Central memory CD8-positive, alpha-beta T cell (primary cell): ENCODE measurements at regions not wholly inside any gene's neighbourhood (a gene's known extent, or its start where the extent isn't known, plus 50 kb on each side); places are given as distances from the start of the nearest gene placed in this dataset.

Experiments used
- ATAC-seq: fragments of 150-1000 bp; cut with Tn5 transposase; replicated peaks from 2 replicates; pipeline ENCODE4 v1.10.0; 2022; ENCODE audit warnings: mild to moderate bottlenecking, moderate FRiP score, moderate number of reproducible peaks; ENCODE audit not compliant: poor library complexity, severe bottlenecking; ENCODE audit errors: extremely low read depth
- DNase-seq, 2 donors: peaks; one replicate each; pipeline ENCODE4 v3.0.0; 2021; ENCODE audit warnings: low spot score in 2 of 2
- H3K27ac Mint-ChIP-seq: one replicate; pipeline ENCODE4 v1.8.0; 2022; ENCODE audit warnings: low read depth, mild to moderate bottlenecking, moderate library complexity, mixed read lengths
- H3K27me3 Mint-ChIP-seq: one replicate; pipeline ENCODE4 v1.8.0; 2022; ENCODE audit warnings: mixed read lengths
- H3K36me3 Mint-ChIP-seq: one replicate; pipeline ENCODE4 v1.8.0; 2022; ENCODE audit warnings: mild to moderate bottlenecking, moderate library complexity, mixed read lengths; ENCODE audit not compliant: insufficient read depth
- H3K4me1 Mint-ChIP-seq: one replicate; pipeline ENCODE4 v1.8.0; 2022; ENCODE audit warnings: mixed read lengths
- H3K4me3 Mint-ChIP-seq: one replicate; pipeline ENCODE4 v1.8.0; 2022; ENCODE audit warnings: mild to moderate bottlenecking, moderate library complexity, mixed read lengths
- H3K9me3 Mint-ChIP-seq: one replicate; pipeline ENCODE4 v1.8.0; 2022; ENCODE audit warnings: mixed read lengths

DNA sequence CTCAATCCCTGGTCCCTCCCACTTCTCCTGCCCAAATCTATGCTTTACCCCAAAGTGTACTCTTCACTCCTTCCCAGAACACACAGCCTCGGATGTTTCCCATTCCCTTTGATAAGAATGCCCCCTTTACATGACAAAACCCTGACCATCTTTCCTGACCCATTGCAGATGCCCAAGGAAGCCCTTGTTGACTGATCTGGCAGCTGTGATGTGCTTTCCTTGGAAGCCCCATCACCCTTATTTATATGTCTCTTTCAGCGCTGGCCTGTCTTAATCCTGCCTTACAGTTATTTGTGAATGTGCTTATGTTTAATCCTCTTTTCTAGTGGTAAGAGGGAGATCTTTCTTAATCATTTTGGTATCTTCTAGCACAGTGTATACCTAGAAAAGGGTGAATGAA, 523.1 kb downstream of the CD83 start:
- Mint-ChIP-seq H3K36me3 (peaks cover 3% of the 10 kb centered on the region), H3K27me3 (peaks cover 28% of the 10 kb centered on the region), H3K27ac (no peak overlapping the region), H3K4me3 (no peak overlapping the region), H3K9me3 (no peaks in the 10 kb centered on the region), H3K4me1 (peaks cover 19% of the 10 kb centered on the region)
- ATAC-seq (no peak), DNase-seq (no peak)

DNA sequence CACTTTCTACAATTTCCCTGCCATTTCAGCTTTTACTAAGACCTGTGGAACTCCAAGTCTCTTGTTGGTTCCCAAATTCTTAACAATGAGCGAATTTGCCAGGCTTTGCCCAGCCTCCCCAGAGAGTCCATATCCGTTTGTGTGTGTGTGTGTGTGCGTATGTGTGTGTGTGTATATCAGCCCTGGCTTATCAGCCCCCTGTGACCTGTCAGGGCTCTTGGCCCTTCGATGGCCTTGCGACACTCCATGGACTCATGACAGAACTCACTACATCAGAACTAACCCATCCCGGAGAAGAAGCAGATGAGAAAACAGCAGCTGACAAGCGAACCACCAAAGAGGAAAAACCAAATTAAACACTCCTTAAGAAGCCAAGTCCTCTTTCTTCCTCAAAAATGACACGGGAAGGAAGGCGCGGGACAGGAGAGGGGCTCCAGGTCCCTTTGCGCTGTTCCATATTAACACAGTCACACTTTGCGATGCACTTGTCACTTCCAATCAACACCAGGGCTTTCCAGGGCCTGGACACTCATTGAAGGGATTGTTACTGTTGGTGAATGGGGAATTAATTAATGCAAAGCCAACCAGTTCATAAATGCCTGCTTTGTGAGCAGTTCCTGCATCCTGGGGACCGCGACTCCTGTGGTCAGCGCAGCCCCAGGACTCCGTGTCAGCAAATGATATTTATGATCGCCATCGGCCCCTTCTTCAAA, 524.0 kb downstream of the CD83 start:
- ATAC-seq (no peak), DNase-seq (no peak)
- H3K27me3 Mint-ChIP-seq: peaks cover 28% of the 10 kb centered on the region
- peaks cover 11% of the 10 kb centered on the region for H3K4me1 Mint-ChIP-seq
- H3K27ac Mint-ChIP-seq: no peak overlapping the region
- no peaks in the 10 kb centered on the region for H3K36me3 Mint-ChIP-seq
- no peaks in the 10 kb centered on the region for H3K9me3 Mint-ChIP-seq
- no peak overlapping the region for H3K4me3 Mint-ChIP-seq

DNA sequence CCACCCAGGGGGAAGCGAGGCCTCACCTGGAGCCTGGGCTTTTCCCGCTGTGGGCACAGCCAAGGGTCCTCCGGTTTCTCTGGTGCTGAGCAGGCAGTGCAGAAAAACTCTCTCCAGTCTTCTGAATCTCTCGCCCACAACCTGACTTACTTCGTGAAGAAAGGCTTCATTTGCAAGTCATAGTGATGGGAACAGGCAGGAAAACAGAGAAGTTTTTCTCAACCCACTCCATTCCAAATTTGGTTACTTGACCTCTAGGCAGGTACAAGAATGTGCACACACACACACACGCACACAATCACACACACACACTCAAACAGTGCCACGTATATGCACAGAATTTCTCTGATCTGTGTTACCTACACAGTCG, 524.5 kb downstream of the CD83 start:
- DNase-seq (no peak), ATAC-seq (no peak)
- Mint-ChIP-seq H3K27ac (no peak overlapping the region), H3K9me3 (no peaks in the 10 kb centered on the region), H3K4me3 (no peak overlapping the region), H3K27me3 (peaks cover 28% of the 10 kb centered on the region), H3K36me3 (no peaks in the 10 kb centered on the region), H3K4me1 (peaks cover 11% of the 10 kb centered on the region)

GRCh38 chr6:14642842-14643241, 525.3 kb downstream of the CD83 start:
- no peaks in the 10 kb centered on the region for H3K9me3 Mint-ChIP-seq
- H3K27me3 Mint-ChIP-seq: peaks cover 28% of the 10 kb centered on the region
- H3K27ac Mint-ChIP-seq: no peak overlapping the region
- no peaks in the 10 kb centered on the region for H3K36me3 Mint-ChIP-seq
- ATAC-seq: no peak
- peaks cover 6% of the 10 kb centered on the region for H3K4me1 Mint-ChIP-seq
- no peak overlapping the region for H3K4me3 Mint-ChIP-seq
- DNase-seq: no peak

GRCh38 chr6:14644381-14644780, 526.8 kb downstream of the CD83 start:
- peaks cover 20% of the 10 kb centered on the region for H3K27me3 Mint-ChIP-seq
- no peaks in the 10 kb centered on the region for H3K9me3 Mint-ChIP-seq
- H3K36me3 Mint-ChIP-seq: no peaks in the 10 kb centered on the region
- no peak for DNase-seq
- no peaks in the 10 kb centered on the region for H3K4me1 Mint-ChIP-seq
- H3K4me3 Mint-ChIP-seq: no peak overlapping the region
- H3K27ac Mint-ChIP-seq: no peak overlapping the region
- ATAC-seq: no peak

- Mint-ChIP-seq H3K36me3 (no peaks in the 10 kb centered on the region), H3K27me3 (peaks cover 13% of the 10 kb centered on the region), H3K4me3 (no peak overlapping the region), H3K9me3 (no peaks in the 10 kb centered on the region), H3K27ac (no peak overlapping the region), H3K4me1 (no peaks in the 10 kb centered on the region)
- DNase-seq: no peak
- no peak for ATAC-seq
These were observed 527.6 kb downstream of the CD83 start for GRCh38 chr6:14645221-14645620.

DNA sequence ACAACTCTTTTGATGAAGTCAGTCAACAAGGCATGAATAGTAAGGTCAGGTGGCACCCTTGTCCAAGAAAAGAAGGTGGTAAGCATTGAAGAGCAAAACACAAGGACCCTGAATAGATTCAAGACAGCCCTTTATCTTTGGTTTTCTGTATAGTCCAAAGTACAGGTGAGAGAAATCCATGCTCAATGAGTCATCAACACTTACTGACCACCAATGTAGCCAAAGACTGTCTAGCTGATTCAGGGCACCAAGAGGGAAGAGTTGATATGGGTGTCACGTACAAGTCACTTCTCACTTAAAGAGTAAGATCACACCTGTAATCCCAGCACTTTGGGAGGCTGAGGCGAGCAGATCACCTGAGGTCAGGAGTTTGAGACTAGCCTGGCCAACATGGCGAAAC, 528.3 kb downstream of the CD83 start:
- no peaks in the 10 kb centered on the region for H3K4me1 Mint-ChIP-seq
- H3K27me3 Mint-ChIP-seq: peaks cover 7% of the 10 kb centered on the region
- ATAC-seq (no peak), DNase-seq (no peak)
- no peaks in the 10 kb centered on the region for H3K36me3 Mint-ChIP-seq
- H3K9me3 Mint-ChIP-seq: no peaks in the 10 kb centered on the region
- no peak overlapping the region for H3K27ac Mint-ChIP-seq
- no peak overlapping the region for H3K4me3 Mint-ChIP-seq

DNA sequence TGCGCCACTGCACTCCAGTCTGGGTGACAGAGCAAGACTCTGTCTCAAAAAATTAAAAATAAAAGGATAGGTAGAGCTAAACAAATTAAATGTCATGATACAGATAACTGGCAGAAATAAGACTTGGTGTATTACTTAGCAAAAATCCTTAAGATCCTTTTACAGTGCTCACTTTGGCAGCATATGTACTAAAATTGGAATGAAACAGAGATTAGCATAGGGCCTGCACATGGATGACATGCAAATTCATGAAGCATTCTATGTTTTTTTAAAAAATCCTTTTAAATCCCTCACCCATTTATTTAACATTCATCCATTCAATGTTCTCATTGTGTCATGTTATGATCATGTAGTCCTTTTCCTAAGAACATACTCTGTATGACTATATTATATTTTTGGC, 528.8 kb downstream of the CD83 start:
- H3K4me3 Mint-ChIP-seq: no peak overlapping the region
- H3K9me3 Mint-ChIP-seq: no peaks in the 10 kb centered on the region
- no peak overlapping the region for H3K27ac Mint-ChIP-seq
- no peaks in the 10 kb centered on the region for H3K36me3 Mint-ChIP-seq
- H3K27me3 Mint-ChIP-seq: peaks cover 2% of the 10 kb centered on the region
- no peaks in the 10 kb centered on the region for H3K4me1 Mint-ChIP-seq
- ATAC-seq (no peak), DNase-seq (no peak)

GRCh38 chr6:14647357-14647756, 529.8 kb downstream of the CD83 start:
- Mint-ChIP-seq H3K36me3 (no peaks in the 10 kb centered on the region), H3K4me1 (no peaks in the 10 kb centered on the region), H3K4me3 (no peak overlapping the region), H3K27ac (no peak overlapping the region), H3K27me3 (no peaks in the 10 kb centered on the region), H3K9me3 (no peaks in the 10 kb centered on the region)
- DNase-seq: no peak
- ATAC-seq: no peak

- no peak for DNase-seq
- Mint-ChIP-seq H3K27me3 (no peaks in the 10 kb centered on the region), H3K27ac (no peak overlapping the region), H3K9me3 (no peaks in the 10 kb centered on the region), H3K36me3 (no peaks in the 10 kb centered on the region), H3K4me3 (no peak overlapping the region), H3K4me1 (peaks cover 5% of the 10 kb centered on the region)
- no peak for ATAC-seq
These were observed 535.0 kb downstream of the CD83 start for GRCh38 chr6:14652536-14652935.

- H3K36me3 Mint-ChIP-seq: no peaks in the 10 kb centered on the region
- H3K27me3 Mint-ChIP-seq: peaks cover 10% of the 10 kb centered on the region
- no peak overlapping the region for H3K4me3 Mint-ChIP-seq
- DNase-seq (no peak), ATAC-seq (no peak)
- H3K9me3 Mint-ChIP-seq: no peaks in the 10 kb centered on the region
- H3K4me1 Mint-ChIP-seq: peaks cover 5% of the 10 kb centered on the region
- no peak overlapping the region for H3K27ac Mint-ChIP-seq
These were observed 537.9 kb downstream of the CD83 start for GRCh38 chr6:14655201-14656061.

GRCh38 chr6:14656078-14656521, 538.5 kb downstream of the CD83 start:
- H3K9me3 Mint-ChIP-seq: no peaks in the 10 kb centered on the region
- no peak overlapping the region for H3K4me3 Mint-ChIP-seq
- DNase-seq: no peak
- peaks cover 10% of the 10 kb centered on the region for H3K27me3 Mint-ChIP-seq
- H3K36me3 Mint-ChIP-seq: no peaks in the 10 kb centered on the region
- ATAC-seq: no peak
- peaks cover 5% of the 10 kb centered on the region for H3K4me1 Mint-ChIP-seq
- H3K27ac Mint-ChIP-seq: no peak overlapping the region

DNA sequence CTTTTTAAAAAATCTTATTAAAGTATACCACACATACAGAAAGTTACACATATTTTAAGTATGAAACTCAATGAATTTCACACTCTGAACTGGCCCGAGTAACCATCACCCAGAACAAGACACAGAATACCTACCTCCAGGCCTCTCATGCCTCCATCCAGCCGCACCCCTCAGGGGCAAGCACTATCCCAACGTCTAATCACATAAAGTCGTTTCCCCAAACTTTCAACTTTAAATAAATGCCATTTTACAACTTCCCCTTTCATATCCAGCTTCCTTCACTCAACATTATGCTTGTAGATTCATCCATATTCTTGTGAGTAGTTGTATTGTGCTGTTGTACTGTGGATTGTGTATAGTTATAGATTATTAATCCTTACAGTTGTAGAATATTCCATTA, 539.1 kb downstream of the CD83 start:
- Mint-ChIP-seq H3K27me3 (peaks cover 10% of the 10 kb centered on the region), H3K4me3 (no peak overlapping the region), H3K9me3 (no peaks in the 10 kb centered on the region), H3K27ac (no peak overlapping the region), H3K36me3 (no peaks in the 10 kb centered on the region), H3K4me1 (peaks cover 5% of the 10 kb centered on the region)
- no peak for DNase-seq
- ATAC-seq: no peak
